ENCODE measurements at regions not wholly inside any gene's neighbourhood (a gene's known extent, or its start where the extent isn't known, plus 50 kb on each side); places are given as distances from the start of the nearest gene placed in this dataset.

- ChIA-PET CTCF (no interaction called here), POLR2A (no interaction called here)
- DNase-seq (no peak), ATAC-seq (ENCODE audit: low read depth) (no peak)
- no CpG with 5 or more reads among the region's 1 CpG for WGBS (ENCODE audit: insufficient coverage)
- Histone ChIP-seq H3K27ac (ENCODE audit: low read length in 2 of 2) (no peak overlapping the region), H4K20me1 (ENCODE audit: control insufficient read depth, insufficient read depth, low read length, poor library complexity, severe bottlenecking) (no peaks in the 10 kb centered on the region), H2AFZ (ENCODE audit: insufficient read depth, low read depth, low read length, poor library complexity, severe bottlenecking) (no peak overlapping the region), H3K36me3 (replicated peaks in 1 of 2; ENCODE audit: control extremely low read depth in 1 of 2, control insufficient read depth in 1 of 2, extremely low read depth in 1 of 2, insufficient read depth in 2 of 2, low read length in 1 of 2) (no peaks in the 10 kb centered on the region), H3K4me1 (ENCODE audit: control insufficient read depth in 2 of 2, insufficient read depth in 2 of 2, low read length in 2 of 2) (no peaks in the 10 kb centered on the region), H3K79me2 (ENCODE audit: control insufficient read depth, insufficient read depth, low read length) (no peaks in the 10 kb centered on the region), H3K4me2 (replicated peaks; ENCODE audit: low read depth, low read length, poor library complexity, severe bottlenecking) (no peak overlapping the region), H3K9ac (ENCODE audit: low read length) (no peak overlapping the region), H3K9me3 (ENCODE audit: control extremely low read depth in 1 of 3, control insufficient read depth in 2 of 3, insufficient read depth in 1 of 3, low read length in 2 of 3) (no peaks in the 10 kb centered on the region), H3K27me3 (replicated peaks in 1 of 4; ENCODE audit: control extremely low read depth in 1 of 4, control insufficient read depth in 3 of 4, insufficient read depth in 4 of 4, low read length in 3 of 4) (no peaks in the 10 kb centered on the region), H3K4me3 (ENCODE audit: control extremely low read depth in 1 of 5, extremely low read depth in 1 of 5, insufficient read depth in 1 of 5, low read depth in 2 of 5, low read length in 4 of 5) (no peak overlapping the region)
- no peak for TF ChIP-seq EZH2 (IDR thresholded peaks at IDR 0.05; ENCODE audit: borderline replicate concordance, insufficient read depth, low read depth, low read length, poor library complexity, severe bottlenecking)
- TF ChIP-seq CTCF (IDR thresholded peaks at IDR 0.05) = no peak
- no peaks in the 10 kb centered on the region for H3K9me3 Mint-ChIP-seq (ENCODE audit: insufficient read depth)
- no peaks in the 10 kb centered on the region for H3K4me1 Mint-ChIP-seq
- H3K27me3 Mint-ChIP-seq = no peaks in the 10 kb centered on the region
- intact Hi-C loops (cut with micrococcal nuclease) = no loop called here
- H3K4me3 Mint-ChIP-seq = no peak overlapping the region
- H3K27ac Mint-ChIP-seq = no peak overlapping the region
These were observed 1485.1 kb upstream of the TMEFF2 start for GRCh38 chr2:193679847-193680246.

- Mint-ChIP-seq H3K27me3 (no peaks in the 10 kb centered on the region), H3K4me1 (no peaks in the 10 kb centered on the region), H3K4me3 (no peak overlapping the region), H3K9me3 (ENCODE audit: insufficient read depth) (no peaks in the 10 kb centered on the region), H3K27ac (no peak overlapping the region)
- H2AFZ ChIP-seq (ENCODE audit: insufficient read depth, low read depth, low read length, poor library complexity, severe bottlenecking) = no peak overlapping the region
- no peak for TF ChIP-seq CTCF (IDR thresholded peaks at IDR 0.05)
- TF ChIP-seq EZH2 (IDR thresholded peaks at IDR 0.05; ENCODE audit: borderline replicate concordance, insufficient read depth, low read depth, low read length, poor library complexity, severe bottlenecking) = no peak
- H3K9me3 ChIP-seq (ENCODE audit: control extremely low read depth in 1 of 3, control insufficient read depth in 2 of 3, insufficient read depth in 1 of 3, low read length in 2 of 3) = no peaks in the 10 kb centered on the region
- no peak overlapping the region for H3K9ac ChIP-seq (ENCODE audit: low read length)
- CTCF ChIA-PET = no interaction called here
- 89% methylated on average over 1 of the region's 1 CpG for WGBS (ENCODE audit: insufficient coverage)
- no peak overlapping the region for H3K4me2 ChIP-seq (replicated peaks; ENCODE audit: low read depth, low read length, poor library complexity, severe bottlenecking)
- ATAC-seq (ENCODE audit: low read depth) (no peak), DNase-seq (no peak)
- H3K27ac ChIP-seq (ENCODE audit: low read length in 2 of 2) = no peak overlapping the region
- intact Hi-C loops (cut with micrococcal nuclease) = no loop called here
- H3K36me3 ChIP-seq (replicated peaks in 1 of 2; ENCODE audit: control extremely low read depth in 1 of 2, control insufficient read depth in 1 of 2, extremely low read depth in 1 of 2, insufficient read depth in 2 of 2, low read length in 1 of 2) = no peaks in the 10 kb centered on the region
- no peaks in the 10 kb centered on the region for H3K4me1 ChIP-seq (ENCODE audit: control insufficient read depth in 2 of 2, insufficient read depth in 2 of 2, low read length in 2 of 2)
- no peaks in the 10 kb centered on the region for H3K79me2 ChIP-seq (ENCODE audit: control insufficient read depth, insufficient read depth, low read length)
- no peak overlapping the region for H3K4me3 ChIP-seq (ENCODE audit: control extremely low read depth in 1 of 5, extremely low read depth in 1 of 5, insufficient read depth in 1 of 5, low read depth in 2 of 5, low read length in 4 of 5)
- H4K20me1 ChIP-seq (ENCODE audit: control insufficient read depth, insufficient read depth, low read length, poor library complexity, severe bottlenecking) = no peaks in the 10 kb centered on the region
- POLR2A ChIA-PET = no interaction called here
- H3K27me3 ChIP-seq (replicated peaks in 1 of 4; ENCODE audit: control extremely low read depth in 1 of 4, control insufficient read depth in 3 of 4, insufficient read depth in 4 of 4, low read length in 3 of 4) = no peaks in the 10 kb centered on the region
These were observed 1475.7 kb upstream of the TMEFF2 start for GRCh38 chr2:193670478-193670877.

All from B cell (primary cell).